HEK293T (cell line): ENCODE measurements at regions not wholly inside any gene's neighbourhood (a gene's known extent, or its start where the extent isn't known, plus 50 kb on each side); places are given as distances from the start of the nearest gene placed in this dataset.

Source experiments
- BHLHE40 ChIP-seq: fragments of 450-650 bp; IDR thresholded peaks from 2 replicates; pipeline ENCODE4 v1.6.1; 2016; ENCODE audit warnings: mild to moderate bottlenecking, moderate library complexity, borderline replicate concordance
- FOXM1 ChIP-seq: fragments of 450-650 bp; IDR thresholded peaks from 2 replicates; pipeline ENCODE4 v1.6.1; 2017; ENCODE audit warnings: mild to moderate bottlenecking, borderline replicate concordance
- HDGF ChIP-seq: fragments of 450-650 bp; IDR thresholded peaks from 2 replicates; pipeline ENCODE4 v1.6.1; 2017; ENCODE audit warnings: antibody characterized with exemption, borderline replicate concordance
- SP1 ChIP-seq: fragments of 450-650 bp; IDR thresholded peaks from 2 replicates; pipeline ENCODE4 v1.6.1; 2017
- SUZ12 ChIP-seq: fragments of 450-650 bp; IDR thresholded peaks from 2 replicates; pipeline ENCODE4 v1.6.1; 2016; ENCODE audit warnings: mild to moderate bottlenecking

DNA sequence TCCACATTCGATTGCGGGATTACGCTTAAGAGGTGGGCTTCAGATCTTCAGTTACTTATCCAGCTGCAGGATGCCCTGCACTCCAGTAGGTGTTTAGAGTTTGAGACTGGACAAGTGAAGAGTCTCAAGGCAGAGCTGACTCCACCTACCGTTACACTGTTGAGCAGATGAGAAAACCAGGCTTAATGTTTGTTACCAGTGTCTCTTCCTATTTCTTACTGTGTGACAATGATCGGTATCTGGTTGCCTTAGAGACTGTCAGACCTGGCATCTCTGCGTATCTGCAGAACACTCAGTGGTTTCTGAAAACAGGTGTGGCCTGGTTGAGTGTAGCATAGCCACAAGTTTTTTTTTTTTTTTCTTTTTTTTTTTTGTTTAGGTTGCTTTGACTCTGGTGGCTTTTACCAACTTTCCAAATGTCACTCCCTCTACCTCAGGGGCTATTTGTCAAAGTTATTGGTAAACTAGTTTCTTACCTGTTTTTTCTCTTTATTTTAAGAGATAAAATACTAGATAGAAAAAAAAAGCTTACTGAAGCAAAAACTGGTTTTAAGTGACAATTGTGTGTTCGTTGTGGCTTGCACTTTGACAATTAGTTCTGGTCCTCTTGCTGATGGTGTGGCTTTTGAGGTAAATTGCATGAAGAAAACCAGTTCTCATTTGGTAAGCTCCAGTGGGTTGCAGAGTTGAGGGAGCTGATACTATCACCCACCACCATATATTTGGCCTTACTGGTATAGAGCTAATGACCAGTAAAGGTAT lies 284.8 kb downstream of the ETS1 start:
- TF ChIP-seq FOXM1 (no peak), SP1 (no peak), BHLHE40 (no peak), HDGF (no peak), SUZ12 (no peak)
